ENCODE measurements at regions not wholly inside any gene's neighbourhood (a gene's known extent, or its start where the extent isn't known, plus 50 kb on each side); places are given as distances from the start of the nearest gene placed in this dataset.
"Not testable (repeated sequence)": the region's sequence is repeated elsewhere in the genome, so short reads cannot be mapped to it uniquely, and the experiment has no call there.

DNA sequence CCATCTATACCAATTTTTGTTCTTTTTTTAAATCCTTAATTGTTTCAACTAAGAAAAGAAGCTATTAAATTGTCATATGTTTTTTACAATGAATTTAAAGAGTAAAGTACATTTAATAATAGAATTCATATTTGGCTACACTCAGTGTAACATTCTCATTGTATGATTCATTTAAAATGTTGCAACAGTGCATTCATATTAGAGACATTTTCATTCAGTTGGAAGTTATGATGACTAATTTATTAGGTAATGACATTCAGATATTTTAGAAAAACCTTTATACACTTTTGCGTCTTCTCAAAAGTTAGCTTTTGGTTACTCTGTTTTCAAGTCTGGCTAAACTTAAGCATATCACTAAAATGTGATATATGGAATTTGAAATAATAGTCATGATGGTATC, 887.5 kb upstream of the NRXN1 start:
- H3K27ac ChIP-seq (ENCODE audit: low read depth, low read length), result no peak overlapping the region
- no peaks in the 10 kb centered on the region for H3K9me3 ChIP-seq (ENCODE audit: control insufficient read depth, insufficient read depth, low read length)

DNA sequence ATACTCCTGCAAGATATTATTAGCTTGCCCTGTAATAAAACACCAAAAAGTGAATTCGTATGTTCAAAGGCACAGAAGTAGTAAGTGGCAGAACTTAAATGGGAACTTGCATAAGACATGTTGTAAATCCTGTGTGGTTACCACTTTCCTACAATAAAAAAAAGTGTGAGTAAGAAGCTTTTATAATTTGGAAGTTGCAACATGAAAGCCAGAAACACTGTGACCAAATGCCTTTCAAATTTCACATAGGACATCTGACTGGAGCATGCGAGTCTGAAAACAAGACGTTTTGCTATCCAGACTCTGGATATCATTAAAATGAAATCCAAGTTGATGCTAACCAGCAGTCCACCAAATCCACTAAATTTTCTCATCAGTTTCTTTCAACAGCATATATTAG, 886.2 kb upstream of the NRXN1 start:
- no peaks in the 10 kb centered on the region for H3K9me2 ChIP-seq (replicated peaks; ENCODE audit: control insufficient read depth, low read length)
- no peak overlapping the region for H3K27ac ChIP-seq (ENCODE audit: low read depth, low read length)

More for the DNA sequence above, 887.5 kb upstream of the NRXN1 start:
- H3K4me3 ChIP-seq (ENCODE audit: low read length), result no peak overlapping the region
- H3K9me2 ChIP-seq (replicated peaks; ENCODE audit: control insufficient read depth, low read length), result no peaks in the 10 kb centered on the region
- no peaks in the 10 kb centered on the region for H3K36me3 ChIP-seq (ENCODE audit: control insufficient read depth, low read length)
- H3K4me1 ChIP-seq (ENCODE audit: control insufficient read depth, low read length), result no peaks in the 10 kb centered on the region
- no peaks in the 10 kb centered on the region for H3F3A ChIP-seq (ENCODE audit: control insufficient read depth, insufficient read depth)
- TF ChIP-seq, protein P1, sequence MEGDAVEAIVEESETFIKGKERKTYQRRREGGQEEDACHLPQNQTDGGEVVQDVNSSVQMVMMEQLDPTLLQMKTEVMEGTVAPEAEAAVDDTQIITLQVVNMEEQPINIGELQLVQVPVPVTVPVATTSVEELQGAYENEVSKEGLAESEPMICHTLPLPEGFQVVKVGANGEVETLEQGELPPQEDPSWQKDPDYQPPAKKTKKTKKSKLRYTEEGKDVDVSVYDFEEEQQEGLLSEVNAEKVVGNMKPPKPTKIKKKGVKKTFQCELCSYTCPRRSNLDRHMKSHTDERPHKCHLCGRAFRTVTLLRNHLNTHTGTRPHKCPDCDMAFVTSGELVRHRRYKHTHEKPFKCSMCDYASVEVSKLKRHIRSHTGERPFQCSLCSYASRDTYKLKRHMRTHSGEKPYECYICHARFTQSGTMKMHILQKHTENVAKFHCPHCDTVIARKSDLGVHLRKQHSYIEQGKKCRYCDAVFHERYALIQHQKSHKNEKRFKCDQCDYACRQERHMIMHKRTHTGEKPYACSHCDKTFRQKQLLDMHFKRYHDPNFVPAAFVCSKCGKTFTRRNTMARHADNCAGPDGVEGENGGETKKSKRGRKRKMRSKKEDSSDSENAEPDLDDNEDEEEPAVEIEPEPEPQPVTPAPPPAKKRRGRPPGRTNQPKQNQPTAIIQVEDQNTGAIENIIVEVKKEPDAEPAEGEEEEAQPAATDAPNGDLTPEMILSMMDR (IDR thresholded peaks at IDR 0.05; ENCODE audit: low read depth, low read length, poor library complexity, severe bottlenecking), result no peak
- no peak for TF ChIP-seq EZH2phosphoT487 (IDR thresholded peaks at IDR 0.05; ENCODE audit: borderline replicate concordance, low read length)
- H3K4me2 ChIP-seq (ENCODE audit: low read length), result no peak overlapping the region
- H4K20me1 ChIP-seq (ENCODE audit: control insufficient read depth, insufficient read depth, low read depth, low read length), result no peaks in the 10 kb centered on the region
- no peaks in the 10 kb centered on the region for H3K27me3 ChIP-seq (ENCODE audit: control insufficient read depth, low read length)
- H3K79me2 ChIP-seq (ENCODE audit: control insufficient read depth, low read length), result no peaks in the 10 kb centered on the region

DNA sequence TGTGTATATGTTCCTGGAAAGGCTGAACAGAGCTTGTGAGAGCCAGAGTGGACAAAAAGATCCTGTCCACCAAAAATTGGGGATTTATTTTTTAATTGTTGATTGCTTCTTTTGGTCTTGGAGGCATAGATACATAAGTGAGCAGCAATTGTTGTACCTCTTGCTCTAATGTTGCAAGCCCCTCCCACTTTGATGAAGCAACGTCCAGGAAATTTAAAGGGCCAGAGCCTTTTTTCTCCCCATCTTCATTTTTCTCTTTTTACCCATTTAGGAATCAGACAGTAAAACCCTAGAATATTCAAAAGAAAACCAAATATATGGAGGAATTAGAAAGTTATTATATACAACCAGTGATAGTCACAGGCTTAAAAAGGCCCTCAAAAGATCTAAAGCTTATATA, 871.8 kb upstream of the NRXN1 start:
- Histone ChIP-seq H3K4me3 (ENCODE audit: low read length) (no peak overlapping the region), H3K4me1 (ENCODE audit: control insufficient read depth, low read length) (no peaks in the 10 kb centered on the region), H3K9me2 (replicated peaks; ENCODE audit: control insufficient read depth, low read length) (no peaks in the 10 kb centered on the region), H3K79me2 (ENCODE audit: control insufficient read depth, low read length) (no peaks in the 10 kb centered on the region), H3K36me3 (ENCODE audit: control insufficient read depth, low read length) (no peaks in the 10 kb centered on the region), H3K27me3 (ENCODE audit: control insufficient read depth, low read length) (no peaks in the 10 kb centered on the region), H3K9me3 (ENCODE audit: control insufficient read depth, insufficient read depth, low read length) (no peaks in the 10 kb centered on the region), H3K4me2 (ENCODE audit: low read length) (no peak overlapping the region), H3F3A (ENCODE audit: control insufficient read depth, insufficient read depth) (no peaks in the 10 kb centered on the region), H4K20me1 (ENCODE audit: control insufficient read depth, insufficient read depth, low read depth, low read length) (no peaks in the 10 kb centered on the region), H3K27ac (ENCODE audit: low read depth, low read length) (no peak overlapping the region)
- TF ChIP-seq EZH2phosphoT487 (IDR thresholded peaks at IDR 0.05; ENCODE audit: borderline replicate concordance, low read length), result no peak
- TF ChIP-seq, protein P1 (IDR thresholded peaks at IDR 0.05; ENCODE audit: low read depth, low read length, poor library complexity, severe bottlenecking), result no peak

More for the DNA sequence above, 886.2 kb upstream of the NRXN1 start:
- H3K9me3 ChIP-seq (ENCODE audit: control insufficient read depth, insufficient read depth, low read length), result no peaks in the 10 kb centered on the region
- H3K4me1 ChIP-seq (ENCODE audit: control insufficient read depth, low read length), result no peaks in the 10 kb centered on the region
- H3F3A ChIP-seq (ENCODE audit: control insufficient read depth, insufficient read depth), result no peaks in the 10 kb centered on the region
- no peak overlapping the region for H3K4me2 ChIP-seq (ENCODE audit: low read length)
- H3K4me3 ChIP-seq (ENCODE audit: low read length), result no peak overlapping the region
- TF ChIP-seq EZH2phosphoT487 (IDR thresholded peaks at IDR 0.05; ENCODE audit: borderline replicate concordance, low read length), result no peak
- TF ChIP-seq, protein P1 (IDR thresholded peaks at IDR 0.05; ENCODE audit: low read depth, low read length, poor library complexity, severe bottlenecking), result no peak
- no peaks in the 10 kb centered on the region for H3K27me3 ChIP-seq (ENCODE audit: control insufficient read depth, low read length)
- H3K36me3 ChIP-seq (ENCODE audit: control insufficient read depth, low read length), result no peaks in the 10 kb centered on the region
- no peaks in the 10 kb centered on the region for H4K20me1 ChIP-seq (ENCODE audit: control insufficient read depth, insufficient read depth, low read depth, low read length)
- H3K79me2 ChIP-seq (ENCODE audit: control insufficient read depth, low read length), result no peaks in the 10 kb centered on the region

DNA sequence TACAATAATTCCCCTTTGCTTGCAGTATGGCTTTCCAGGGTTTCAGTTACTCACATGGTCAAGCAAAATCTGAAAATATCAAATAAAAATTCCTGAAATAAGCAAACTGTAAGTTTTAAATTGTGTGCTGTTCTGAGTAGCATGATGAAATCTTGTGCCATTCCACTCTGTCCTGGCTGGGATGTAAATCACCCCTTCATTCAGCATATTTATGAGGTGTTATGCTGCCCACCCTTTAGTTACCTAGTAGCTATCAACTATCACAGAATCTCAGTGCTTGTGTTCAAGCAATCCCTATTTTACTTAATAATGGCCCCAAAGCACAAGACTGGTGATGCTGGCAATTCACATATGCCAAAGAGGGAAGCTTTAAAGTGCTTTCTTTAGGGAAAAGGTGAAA, 867.7 kb upstream of the NRXN1 start:
- no peak overlapping the region for H3K4me2 ChIP-seq (ENCODE audit: low read length)
- no peaks in the 10 kb centered on the region for H3K4me1 ChIP-seq (ENCODE audit: control insufficient read depth, low read length)
- H3K4me3 ChIP-seq (ENCODE audit: low read length), result no peak overlapping the region
- TF ChIP-seq, protein P1 (IDR thresholded peaks at IDR 0.05; ENCODE audit: low read depth, low read length, poor library complexity, severe bottlenecking), result no peak
- no peak for TF ChIP-seq EZH2phosphoT487 (IDR thresholded peaks at IDR 0.05; ENCODE audit: borderline replicate concordance, low read length)
- no peaks in the 10 kb centered on the region for H3K9me2 ChIP-seq (replicated peaks; ENCODE audit: control insufficient read depth, low read length)
- H4K20me1 ChIP-seq (ENCODE audit: control insufficient read depth, insufficient read depth, low read depth, low read length), result no peaks in the 10 kb centered on the region
- H3F3A ChIP-seq (ENCODE audit: control insufficient read depth, insufficient read depth), result no peaks in the 10 kb centered on the region
- H3K36me3 ChIP-seq (ENCODE audit: control insufficient read depth, low read length), result no peaks in the 10 kb centered on the region
- no peaks in the 10 kb centered on the region for H3K27me3 ChIP-seq (ENCODE audit: control insufficient read depth, low read length)
- no peak overlapping the region for H3K27ac ChIP-seq (ENCODE audit: low read depth, low read length)
- H3K9me3 ChIP-seq (ENCODE audit: control insufficient read depth, insufficient read depth, low read length), result no peaks in the 10 kb centered on the region
- no peaks in the 10 kb centered on the region for H3K79me2 ChIP-seq (ENCODE audit: control insufficient read depth, low read length)

DNA sequence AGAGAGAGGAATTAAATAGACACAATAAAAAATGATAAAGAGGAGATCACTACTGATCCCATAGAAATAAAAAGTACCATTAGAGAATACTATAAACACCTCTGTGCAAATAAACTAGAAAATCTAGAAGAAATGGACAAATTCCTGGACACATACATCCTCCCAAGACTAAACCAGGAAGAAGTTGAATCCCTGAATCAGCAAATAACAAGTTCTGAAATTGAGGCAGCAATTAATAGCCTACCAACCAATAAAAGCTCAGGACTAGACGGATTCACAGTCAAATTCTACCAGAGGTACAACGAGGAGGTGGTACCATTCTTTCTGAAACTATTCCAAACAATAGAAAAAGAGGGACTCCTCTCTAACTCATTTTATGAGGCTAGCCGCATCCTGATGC, 862.7 kb upstream of the NRXN1 start:
- H3K27me3 ChIP-seq (ENCODE audit: control insufficient read depth, low read length); H3K9me3 ChIP-seq (ENCODE audit: control insufficient read depth, insufficient read depth, low read length); H3K4me2 ChIP-seq (ENCODE audit: low read length); H3K27ac ChIP-seq (ENCODE audit: low read depth, low read length); H3K9me2 ChIP-seq (replicated peaks; ENCODE audit: control insufficient read depth, low read length); H4K20me1 ChIP-seq (ENCODE audit: control insufficient read depth, insufficient read depth, low read depth, low read length); H3K79me2 ChIP-seq (ENCODE audit: control insufficient read depth, low read length); H3K4me1 ChIP-seq (ENCODE audit: control insufficient read depth, low read length); H3K36me3 ChIP-seq (ENCODE audit: control insufficient read depth, low read length); H3F3A ChIP-seq (ENCODE audit: control insufficient read depth, insufficient read depth); H3K4me3 ChIP-seq (ENCODE audit: low read length): not testable (repeated sequence)

All from DOHH2 (cell line).